PC-3 (cell line): ENCODE measurements at regions not wholly inside any gene's neighbourhood (a gene's known extent, or its start where the extent isn't known, plus 50 kb on each side); places are given as distances from the start of the nearest gene placed in this dataset.

Experiments
- CTCF ChIP-seq: fragments of 300-600 bp; sonication (generic); conservative IDR thresholded peaks from 2 replicates; pipeline ENCODE4 v1.5.1; 2017; ENCODE audit warnings: antibody characterized with exemption, low read depth, mild to moderate bottlenecking, low read length
- EZH2 ChIP-seq: fragments of 300-600 bp; sonication (generic); IDR thresholded peaks from one replicate; pipeline ENCODE4 v1.6.1; 2017; ENCODE audit warnings: antibody characterized with exemption, mild to moderate bottlenecking, low read length; ENCODE audit not compliant: unreplicated experiment
- EZH2phosphoT487 ChIP-seq: fragments of 300-600 bp; sonication (generic); IDR thresholded peaks from 2 replicates; pipeline ENCODE4 v1.6.1; 2018; ENCODE audit warnings: mild to moderate bottlenecking, antibody characterized with exemption, low read length, borderline replicate concordance

- TF ChIP-seq CTCF = no peak
- no peak for TF ChIP-seq EZH2
- TF ChIP-seq EZH2phosphoT487 = no peak
Observed at GRCh38 chr17:68660302-68660701, 59.1 kb upstream of the FAM20A start.
